Testis (tissue), 2 donors: ENCODE measurements at regions not wholly inside any gene's neighbourhood (a gene's known extent, or its start where the extent isn't known, plus 50 kb on each side); places are given as distances from the start of the nearest gene placed in this dataset.

Experiments
- CTCF ChIP-seq, 3 experiments: fragments of 450-650 bp in 2 of 3; fragments of 200-600 bp in 1 of 3; sonication (generic) in 1 of 3; IDR thresholded peaks; one replicate each; pipeline ENCODE4 v1.5.1; 2016 to 2019; ENCODE audit warnings: antibody characterized with exemption in 3 of 3, mild to moderate bottlenecking in 2 of 3, moderate library complexity in 1 of 3
- POLR2A ChIP-seq: fragments of 450-650 bp; IDR thresholded peaks from one replicate; pipeline ENCODE4 v1.6.1; 2017; ENCODE audit warnings: antibody characterized with exemption, mild to moderate bottlenecking, moderate library complexity

DNA sequence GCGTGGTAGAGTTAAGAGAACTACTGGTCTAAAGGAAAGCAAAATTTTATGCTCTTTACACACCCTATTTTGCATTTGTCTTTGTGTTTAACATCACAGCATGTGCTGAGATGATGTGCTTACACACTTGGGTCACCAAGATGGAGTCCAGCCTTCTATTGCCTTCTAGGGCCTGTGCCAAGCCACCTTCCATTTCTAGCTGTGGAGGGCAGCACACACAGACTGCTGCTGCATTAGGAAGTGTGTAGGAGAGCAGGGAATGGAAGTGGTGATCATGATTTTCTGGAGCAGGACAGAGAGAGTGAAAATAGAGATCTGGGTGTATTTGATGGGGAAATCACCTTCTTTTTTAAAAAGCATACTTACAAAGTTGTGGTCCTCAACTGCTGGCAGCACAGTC is 191.6 kb downstream of the SOX4 start:
- TF ChIP-seq CTCF (IDR thresholded peaks at IDR 0.05), result no peak
- no peak for TF ChIP-seq POLR2A
